ENCODE measurements at regions not wholly inside any gene's neighbourhood (a gene's known extent, or its start where the extent isn't known, plus 50 kb on each side); places are given as distances from the start of the nearest gene placed in this dataset.

DNA sequence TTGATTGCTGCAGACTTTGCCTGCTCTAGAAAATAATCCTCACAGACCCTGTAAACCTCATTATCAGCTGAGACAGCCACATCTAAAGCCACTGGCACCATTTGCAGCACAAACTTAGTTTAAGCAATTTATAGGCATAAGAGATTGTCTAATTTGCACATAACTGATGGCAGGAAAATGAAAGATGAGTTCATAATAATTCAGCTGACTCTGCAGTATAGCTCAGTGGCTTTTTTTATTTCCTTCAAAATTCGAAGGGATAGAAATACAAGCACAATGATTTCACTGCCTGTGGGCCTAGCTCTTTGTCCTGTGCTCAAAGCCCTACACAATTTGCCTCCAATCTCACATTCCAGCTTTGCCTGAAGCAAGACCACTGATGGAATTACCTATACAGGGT is 341.2 kb downstream of the RAD51AP2 start:
- intact Hi-C loops (cut with DNase I), result no loop called here
- H3K27me3 ChIP-seq (replicated peaks; ENCODE audit: insufficient read depth), result no peaks in the 10 kb centered on the region
- H3K4me3 ChIP-seq, result no peak overlapping the region
- TF ChIP-seq POLR2A (IDR thresholded peaks at IDR 0.05) (no peak), POLR2AphosphoS5 (IDR thresholded peaks at IDR 0.05) (no peak), CTCF (IDR thresholded peaks at IDR 0.05) (no peak)
- no peaks in the 10 kb centered on the region for H3K4me1 ChIP-seq (replicated peaks)
- WGBS, result 50% methylated on average over 1 of the region's 1 CpG
- no peak for DNase-seq (ENCODE audit: low spot score)
- no peak overlapping the region for H3K27ac ChIP-seq
- H3K36me3 ChIP-seq, result no peaks in the 10 kb centered on the region
- no peaks in the 10 kb centered on the region for H3K9me3 ChIP-seq

DNA sequence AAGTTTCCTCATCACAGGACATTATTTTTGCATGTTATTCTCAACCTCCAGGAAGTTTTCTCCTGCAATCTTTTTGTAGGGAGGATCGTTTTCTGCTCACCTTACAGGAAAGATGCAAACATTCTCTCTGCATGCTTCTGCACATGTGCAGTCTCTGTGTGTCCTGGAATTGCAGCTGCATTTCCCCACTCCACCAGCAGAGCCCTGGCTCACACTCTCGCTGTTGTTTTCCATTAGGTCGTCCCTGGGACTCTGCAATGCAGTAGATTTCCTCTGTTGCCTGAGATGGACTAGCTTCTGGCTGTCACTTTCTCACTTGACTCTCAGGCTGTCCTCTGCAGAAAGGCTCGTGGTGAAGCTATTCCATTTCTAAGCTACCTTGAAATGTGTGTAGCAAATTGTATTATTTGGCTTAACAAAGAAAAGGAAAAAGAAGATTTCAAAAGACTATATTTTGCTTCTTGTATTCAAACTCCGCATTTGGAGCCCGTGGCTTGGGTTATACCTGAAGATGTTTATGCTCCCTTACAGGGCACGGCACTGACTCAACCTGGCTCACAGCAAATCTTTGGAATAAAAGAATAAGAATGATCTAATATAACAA is 346.7 kb downstream of the RAD51AP2 start:
- WGBS, result 49% methylated on average over 7 of the region's 7 CpGs
- Histone ChIP-seq H3K4me3 (no peak overlapping the region), H3K36me3 (no peaks in the 10 kb centered on the region), H3K27ac (no peak overlapping the region), H3K4me1 (replicated peaks) (no peaks in the 10 kb centered on the region), H3K9me3 (no peaks in the 10 kb centered on the region), H3K27me3 (replicated peaks; ENCODE audit: insufficient read depth) (no peaks in the 10 kb centered on the region)
- DNase-seq (ENCODE audit: low spot score), result no peak
- intact Hi-C loops (cut with DNase I), result no loop called here
- TF ChIP-seq POLR2A (IDR thresholded peaks at IDR 0.05) (no peak), POLR2AphosphoS5 (IDR thresholded peaks at IDR 0.05) (no peak), CTCF (IDR thresholded peaks at IDR 0.05) (peak in 3 of 4 experiments; percentile 6 to 43 (median 36))

- DNase-seq (ENCODE audit: low spot score), result peak; percentile 10
- Histone ChIP-seq H3K36me3 (no peaks in the 10 kb centered on the region), H3K27me3 (replicated peaks; ENCODE audit: insufficient read depth) (no peaks in the 10 kb centered on the region), H3K9me3 (no peaks in the 10 kb centered on the region), H3K4me3 (no peak overlapping the region), H3K4me1 (replicated peaks) (no peaks in the 10 kb centered on the region), H3K27ac (no peak overlapping the region)
- 47% methylated on average over 4 of the region's 4 CpGs for WGBS
- intact Hi-C loops (cut with DNase I), result no loop called here
- TF ChIP-seq POLR2A (IDR thresholded peaks at IDR 0.05), result no peak
- peak; percentile 27 for TF ChIP-seq POLR2AphosphoS5 (IDR thresholded peaks at IDR 0.05)
Observed at GRCh38 chr2:17166506-17166905, 351.7 kb downstream of the RAD51AP2 start.

- Histone ChIP-seq H3K27ac (no peak overlapping the region), H3K36me3 (no peaks in the 10 kb centered on the region), H3K4me3 (no peak overlapping the region), H3K27me3 (replicated peaks; ENCODE audit: insufficient read depth) (no peaks in the 10 kb centered on the region), H3K4me1 (replicated peaks) (no peaks in the 10 kb centered on the region), H3K9me3 (no peaks in the 10 kb centered on the region)
- no peak for TF ChIP-seq POLR2AphosphoS5 (IDR thresholded peaks at IDR 0.05)
- no peak for DNase-seq (ENCODE audit: low spot score)
- 93% methylated on average over 1 of the region's 1 CpG for WGBS
- intact Hi-C loops (cut with DNase I), result no loop called here
Observed at GRCh38 chr2:17164550-17164949, 353.7 kb downstream of the RAD51AP2 start.

GRCh38 chr2:17163638-17164037 is 354.6 kb downstream of the RAD51AP2 start:
- intact Hi-C loops (cut with DNase I), result no loop called here
- Histone ChIP-seq H3K4me3 (no peak overlapping the region), H3K27ac (no peak overlapping the region), H3K27me3 (replicated peaks; ENCODE audit: insufficient read depth) (no peaks in the 10 kb centered on the region), H3K9me3 (no peaks in the 10 kb centered on the region), H3K36me3 (no peaks in the 10 kb centered on the region), H3K4me1 (replicated peaks) (no peaks in the 10 kb centered on the region)
- 74% methylated on average over 2 of the region's 2 CpGs for WGBS
- TF ChIP-seq CTCF (IDR thresholded peaks at IDR 0.05) (no peak), POLR2A (IDR thresholded peaks at IDR 0.05) (no peak), POLR2AphosphoS5 (IDR thresholded peaks at IDR 0.05) (no peak)
- DNase-seq (ENCODE audit: low spot score), result no peak

GRCh38 chr2:17162713-17163112 is 355.5 kb downstream of the RAD51AP2 start:
- H3K4me3 ChIP-seq, result no peak overlapping the region
- H3K36me3 ChIP-seq, result no peaks in the 10 kb centered on the region
- no peaks in the 10 kb centered on the region for H3K9me3 ChIP-seq
- DNase-seq (ENCODE audit: low spot score), result no peak
- WGBS, result 51% methylated on average over 2 of the region's 2 CpGs
- TF ChIP-seq POLR2AphosphoS5 (IDR thresholded peaks at IDR 0.05) (no peak), POLR2A (IDR thresholded peaks at IDR 0.05) (no peak), CTCF (IDR thresholded peaks at IDR 0.05) (no peak)
- H3K27me3 ChIP-seq (replicated peaks; ENCODE audit: insufficient read depth), result no peaks in the 10 kb centered on the region
- H3K4me1 ChIP-seq (replicated peaks), result no peaks in the 10 kb centered on the region
- intact Hi-C loops (cut with DNase I), result no loop called here
- no peak overlapping the region for H3K27ac ChIP-seq

Measured in prostate gland (tissue), 2 donors.